Prostate gland (tissue), 2 donors: ENCODE measurements at regions not wholly inside any gene's neighbourhood (a gene's known extent, or its start where the extent isn't known, plus 50 kb on each side); places are given as distances from the start of the nearest gene placed in this dataset.

Experiments used
- DNase-seq: peaks from one replicate; pipeline ENCODE4 v3.0.0-alpha.2; 2019; ENCODE audit warnings: low spot score
- H3K27ac ChIP-seq, 2 donors: fragments of 200-600 bp; sonication (generic); 2 replicates each; pipeline ENCODE4 v1.5.1; 2017 to 2019
- H3K27me3 ChIP-seq: fragments of 200-600 bp; sonication (generic); replicated peaks from 2 replicates; pipeline ENCODE4 v1.5.1; 2019; ENCODE audit not compliant: insufficient read depth
- H3K36me3 ChIP-seq, 2 donors: fragments of 200-600 bp; sonication (generic); 1 replicate in 1 of 2; 2 replicates in 1 of 2; pipeline versions ENCODE4 v1.5.1 to v1.8.1; 2017 to 2019
- H3K4me1 ChIP-seq: fragments of 200-600 bp; sonication (generic); replicated peaks from 2 replicates; pipeline ENCODE4 v1.5.1; 2019
- H3K4me3 ChIP-seq, 2 donors: fragments of 200-600 bp; sonication (generic); 2 replicates each; pipeline ENCODE4 v1.5.1; 2017 to 2019
- H3K9me3 ChIP-seq: fragments of 200-600 bp; sonication (generic); 2 replicates; pipeline ENCODE4 v1.5.1; 2017
- CTCF ChIP-seq, 4 experiments: fragments of 200-600 bp in 2 of 4; fragments of 450-650 bp in 2 of 4; sonication (generic) in 2 of 4; IDR thresholded peaks; 1 replicate in 3 of 4; 2 replicates in 1 of 4; pipeline ENCODE4 v1.5.1; 2016 to 2019; ENCODE audit warnings: antibody characterized with exemption in 4 of 4, mild to moderate bottlenecking in 2 of 4, moderate library complexity in 2 of 4
- POLR2A ChIP-seq: fragments of 450-650 bp; IDR thresholded peaks from one replicate; pipeline ENCODE4 v1.6.1; 2016; ENCODE audit warnings: antibody characterized with exemption, mild to moderate bottlenecking
- POLR2AphosphoS5 ChIP-seq: sonication (generic); formaldehyde crosslinking; IDR thresholded peaks from one replicate; pipeline ENCODE4 v1.6.1; 2017; ENCODE audit warnings: antibody characterized with exemption
- WGBS: methylation state at CpG from one replicate; pipeline ENCODE4 v1.1.5; 2018; 5-methylcytosine and 5-hydroxymethylcytosine counted together
- intact Hi-C: fragments of 100-400 bp; cut with DNase I; formaldehyde crosslinking; loops from one replicate; pipeline ENCODE4 v1.14.2; 2022

GRCh38 chr15:62390791-62391640 lies 225.9 kb upstream of the C2CD4B start:
- H3K4me3 ChIP-seq = peak overlapping the region; percentile 85 to 92
- H3K27ac ChIP-seq = peak overlapping the region; percentile 51 to 70
- no peaks in the 10 kb centered on the region for H3K4me1 ChIP-seq
- H3K9me3 ChIP-seq = no peaks in the 10 kb centered on the region
- intact Hi-C loops = loop anchor here (5.0 kb wide), 2 partner anchors 256 to 351 kb away; no protein-coding TSS in a partner anchor
- WGBS = under 1% methylated on average over 51 of the region's 62 CpGs
- H3K36me3 ChIP-seq = no peaks in the 10 kb centered on the region
- H3K27me3 ChIP-seq = no peaks in the 10 kb centered on the region
- DNase-seq = peak; percentile 32
- no peak for TF ChIP-seq CTCF (IDR thresholded peaks at IDR 0.05)
- TF ChIP-seq POLR2A = no peak
- TF ChIP-seq POLR2AphosphoS5 = no peak

- TF ChIP-seq POLR2AphosphoS5 (no peak), POLR2A (no peak), CTCF (IDR thresholded peaks at IDR 0.05) (peak in 3 of 4 experiments; percentile 19 to 47 (median 41))
- H3K27ac ChIP-seq = peak overlapping the region; percentile 51 to 70
- intact Hi-C loops = loop anchor here (5.0 kb wide), 2 partner anchors 256 to 351 kb away; no protein-coding TSS in a partner anchor
Measured at GRCh38 chr15:62391641-62392262, 226.7 kb upstream of the C2CD4B start.

GRCh38 chr15:62392376-62392775 lies 227.3 kb upstream of the C2CD4B start:
- WGBS = 38% methylated on average over 10 of the region's 10 CpGs
- Histone ChIP-seq H3K27me3 (no peaks in the 10 kb centered on the region), H3K9me3 (no peaks in the 10 kb centered on the region), H3K27ac (peak overlapping the region in 1 of 2 donors; percentile 70), H3K4me1 (no peaks in the 10 kb centered on the region), H3K4me3 (peak overlapping the region; percentile 85 to 92), H3K36me3 (no peaks in the 10 kb centered on the region)
- TF ChIP-seq POLR2AphosphoS5 = no peak
- no peak for TF ChIP-seq POLR2A
- no peak for TF ChIP-seq CTCF (IDR thresholded peaks at IDR 0.05)
- intact Hi-C loops = loop anchor here (5.0 kb wide), 2 partner anchors 255 to 350 kb away; no protein-coding TSS in a partner anchor
- DNase-seq = no peak

More at GRCh38 chr15:62391641-62392262, 226.7 kb upstream of the C2CD4B start:
- Histone ChIP-seq H3K36me3 (no peaks in the 10 kb centered on the region), H3K9me3 (no peaks in the 10 kb centered on the region), H3K4me1 (no peaks in the 10 kb centered on the region), H3K27me3 (no peaks in the 10 kb centered on the region), H3K4me3 (peak overlapping the region; percentile 85 to 92)
- peak; percentile 28 for DNase-seq
- 0% methylated on average over 45 of the region's 66 CpGs for WGBS

- H3K9me3 ChIP-seq = no peaks in the 10 kb centered on the region
- H3K27ac ChIP-seq = no peak overlapping the region
- no peaks in the 10 kb centered on the region for H3K4me1 ChIP-seq
- TF ChIP-seq CTCF (IDR thresholded peaks at IDR 0.05) (no peak), POLR2A (no peak), POLR2AphosphoS5 (no peak)
- H3K27me3 ChIP-seq = no peaks in the 10 kb centered on the region
- 92% methylated on average over 4 of the region's 4 CpGs for WGBS
- no peaks in the 10 kb centered on the region for H3K36me3 ChIP-seq
- no peak overlapping the region for H3K4me3 ChIP-seq
- no peak for DNase-seq
- intact Hi-C loops = loop anchor here (5.0 kb wide), 2 partner anchors 254 to 349 kb away; no protein-coding TSS in a partner anchor
Measured at GRCh38 chr15:62393196-62393595, 228.1 kb upstream of the C2CD4B start.
